Fibroblast of lung (primary cell): ENCODE measurements at regions not wholly inside any gene's neighbourhood (a gene's known extent, or its start where the extent isn't known, plus 50 kb on each side); places are given as distances from the start of the nearest gene placed in this dataset.

ENCODE experiments used
- EZH2 ChIP-seq: IDR thresholded peaks from 2 replicates; pipeline ENCODE4 v1.5.1; 2012; ENCODE audit warnings: low read length, control low read depth, mild to moderate bottlenecking; ENCODE audit errors: missing control alignments
- TF ChIP-seq, protein P1 (sequence below), 2 donors: IDR thresholded peaks in 1 of 2; conservative IDR thresholded peaks in 1 of 2; 1 replicate in 1 of 2; 2 replicates in 1 of 2; pipeline ENCODE4 v1.5.1; 2011 to 2012; ENCODE audit warnings: low read length in 2 of 2, control low read depth in 1 of 2, inconsistent platforms in 1 of 2, low read depth in 1 of 2, mild to moderate bottlenecking in 1 of 2

DNA sequence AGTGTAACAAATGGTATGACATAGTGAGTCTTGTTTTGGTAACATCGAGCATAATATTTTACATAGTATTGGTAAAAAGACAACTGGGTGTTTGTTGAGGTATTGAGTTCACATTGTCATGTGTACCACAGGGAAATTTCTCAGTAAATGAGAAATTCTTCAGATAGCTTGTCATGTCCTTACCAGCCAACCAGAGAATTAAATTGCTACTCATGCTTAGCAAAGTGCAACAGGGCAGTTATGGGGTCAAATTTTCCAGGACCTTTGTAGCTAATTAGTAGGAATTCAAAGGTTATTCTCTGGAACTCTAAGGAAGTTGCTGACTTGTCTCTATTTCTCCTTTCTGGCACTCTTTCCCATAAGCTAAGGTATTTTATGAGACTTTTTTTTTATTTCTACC, 595.7 kb downstream of the EFNA5 start:
- TF ChIP-seq, protein P1, sequence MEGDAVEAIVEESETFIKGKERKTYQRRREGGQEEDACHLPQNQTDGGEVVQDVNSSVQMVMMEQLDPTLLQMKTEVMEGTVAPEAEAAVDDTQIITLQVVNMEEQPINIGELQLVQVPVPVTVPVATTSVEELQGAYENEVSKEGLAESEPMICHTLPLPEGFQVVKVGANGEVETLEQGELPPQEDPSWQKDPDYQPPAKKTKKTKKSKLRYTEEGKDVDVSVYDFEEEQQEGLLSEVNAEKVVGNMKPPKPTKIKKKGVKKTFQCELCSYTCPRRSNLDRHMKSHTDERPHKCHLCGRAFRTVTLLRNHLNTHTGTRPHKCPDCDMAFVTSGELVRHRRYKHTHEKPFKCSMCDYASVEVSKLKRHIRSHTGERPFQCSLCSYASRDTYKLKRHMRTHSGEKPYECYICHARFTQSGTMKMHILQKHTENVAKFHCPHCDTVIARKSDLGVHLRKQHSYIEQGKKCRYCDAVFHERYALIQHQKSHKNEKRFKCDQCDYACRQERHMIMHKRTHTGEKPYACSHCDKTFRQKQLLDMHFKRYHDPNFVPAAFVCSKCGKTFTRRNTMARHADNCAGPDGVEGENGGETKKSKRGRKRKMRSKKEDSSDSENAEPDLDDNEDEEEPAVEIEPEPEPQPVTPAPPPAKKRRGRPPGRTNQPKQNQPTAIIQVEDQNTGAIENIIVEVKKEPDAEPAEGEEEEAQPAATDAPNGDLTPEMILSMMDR (conservative IDR thresholded peaks at IDR 0.05 in 1 of 2, IDR thresholded peaks at IDR 0.05 in 1 of 2; ENCODE audit: low read depth in 1 of 2, low read length in 2 of 2): no peak
- TF ChIP-seq EZH2: no peak
